ENCODE measurements at regions not wholly inside any gene's neighbourhood (a gene's known extent, or its start where the extent isn't known, plus 50 kb on each side); places are given as distances from the start of the nearest gene placed in this dataset.

DNA sequence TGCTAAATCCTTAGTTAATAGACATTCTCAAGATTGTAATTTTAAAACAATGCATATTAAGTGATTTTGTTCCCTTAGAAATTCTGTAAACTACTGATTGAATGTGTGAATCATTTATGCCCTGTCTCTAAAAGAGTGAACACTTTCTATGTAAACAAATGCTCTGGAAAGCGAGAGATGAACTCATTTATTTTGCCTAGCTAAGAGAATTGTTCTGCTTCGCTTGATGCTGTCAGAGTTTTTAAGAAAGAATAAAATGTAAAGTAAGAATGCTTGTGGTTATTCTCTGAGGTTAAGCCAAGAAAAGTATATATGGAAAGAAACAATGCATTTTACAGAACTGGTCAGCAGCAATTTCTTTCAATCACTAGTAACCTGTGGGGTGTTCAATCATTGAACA, 347.4 kb upstream of the NUDT12 start:
- no peaks in the 10 kb centered on the region for H3K36me3 Mint-ChIP-seq (ENCODE audit: low read depth)
- no peak overlapping the region for H3K4me3 Mint-ChIP-seq
- ATAC-seq, result no peak
- no peaks in the 10 kb centered on the region for H3K4me1 Mint-ChIP-seq
- H3K9me3 Mint-ChIP-seq (ENCODE audit: low read depth), result peaks cover 2% of the 10 kb centered on the region
- intact Hi-C loops (cut with DNase I, micrococcal nuclease), result no loop called here
- DNase-seq, result no peak
- H3K27ac Mint-ChIP-seq, result no peak overlapping the region
- no peaks in the 10 kb centered on the region for H3K27me3 Mint-ChIP-seq
- POLR2A ChIA-PET, result interaction anchor here (0.6 kb wide), 1 partner anchor 18 kb away, joined by 8 read pairs; no protein-coding TSS in a partner anchor
- CTCF ChIA-PET, result no interaction called here

DNA sequence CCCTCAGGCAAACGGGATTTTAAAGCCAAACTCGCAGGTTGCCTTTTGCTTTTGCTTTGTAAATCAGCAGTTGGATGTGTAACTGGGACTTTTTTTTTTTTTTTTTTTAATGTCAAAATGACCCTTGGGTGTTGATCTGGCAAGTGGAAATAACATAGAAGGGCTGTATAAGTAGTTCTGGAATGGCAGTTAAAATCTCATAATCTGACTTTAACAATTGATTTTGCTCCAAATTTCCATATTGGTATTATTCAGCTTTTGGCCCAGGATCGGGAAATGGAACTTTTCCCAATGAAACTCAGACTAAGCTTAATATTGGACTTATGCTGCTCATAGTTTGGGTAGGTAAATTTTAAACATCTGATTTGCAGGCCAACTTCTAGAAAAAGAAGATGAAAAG, 346.8 kb upstream of the NUDT12 start:
- H3K4me3 Mint-ChIP-seq, result no peak overlapping the region
- peaks cover 4% of the 10 kb centered on the region for H3K9me3 Mint-ChIP-seq (ENCODE audit: low read depth)
- ChIA-PET POLR2A (no interaction called here), CTCF (no interaction called here)
- no peak overlapping the region for H3K27ac Mint-ChIP-seq
- DNase-seq, result no peak
- no peak for ATAC-seq
- intact Hi-C loops (cut with DNase I, micrococcal nuclease), result no loop called here
- no peaks in the 10 kb centered on the region for H3K36me3 Mint-ChIP-seq (ENCODE audit: low read depth)
- no peaks in the 10 kb centered on the region for H3K4me1 Mint-ChIP-seq
- H3K27me3 Mint-ChIP-seq, result no peaks in the 10 kb centered on the region

DNA sequence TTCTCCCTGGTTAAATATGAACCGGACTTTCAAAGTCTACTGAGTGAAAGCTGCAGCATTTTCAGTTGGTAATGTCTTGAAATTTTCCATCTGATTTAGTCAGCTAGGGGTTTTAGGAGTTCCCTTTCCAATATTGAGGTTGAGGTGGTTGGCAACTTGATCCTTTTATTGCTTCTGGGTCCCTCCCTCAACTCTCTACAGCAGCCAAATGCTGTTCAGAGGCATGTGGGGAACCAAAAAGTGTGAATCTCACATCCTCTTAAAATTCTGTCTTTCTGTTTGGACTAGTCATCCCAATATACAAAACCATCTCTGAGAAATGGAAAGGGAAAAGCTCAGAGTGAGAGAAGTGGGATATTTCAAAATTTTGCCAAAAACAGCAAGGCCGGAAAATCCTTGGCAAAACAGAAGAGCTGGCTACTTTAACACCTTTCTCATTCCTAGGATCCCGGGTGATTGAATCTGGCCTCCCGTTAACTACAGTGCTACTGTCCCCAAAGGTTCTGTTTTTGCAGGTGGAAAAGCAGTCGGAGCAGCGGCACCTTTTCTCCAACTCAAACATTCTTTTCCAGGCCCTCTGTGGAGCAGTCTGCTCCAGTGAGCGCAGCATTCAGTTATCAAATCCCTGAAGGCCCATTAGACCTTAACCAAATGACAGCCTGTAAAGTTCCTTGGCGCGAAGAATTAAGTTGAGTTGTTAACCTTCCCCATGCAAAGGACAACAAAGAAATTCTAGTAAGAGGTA, 345.9 kb upstream of the NUDT12 start:
- Mint-ChIP-seq H3K36me3 (ENCODE audit: low read depth) (no peaks in the 10 kb centered on the region), H3K4me1 (no peaks in the 10 kb centered on the region), H3K9me3 (ENCODE audit: low read depth) (peaks cover 4% of the 10 kb centered on the region), H3K27ac (no peak overlapping the region), H3K4me3 (no peak overlapping the region), H3K27me3 (no peaks in the 10 kb centered on the region)
- DNase-seq (no peak), ATAC-seq (no peak)
- ChIA-PET CTCF (no interaction called here), POLR2A (no interaction called here)
- intact Hi-C loops (cut with DNase I, micrococcal nuclease), result no loop called here

DNA sequence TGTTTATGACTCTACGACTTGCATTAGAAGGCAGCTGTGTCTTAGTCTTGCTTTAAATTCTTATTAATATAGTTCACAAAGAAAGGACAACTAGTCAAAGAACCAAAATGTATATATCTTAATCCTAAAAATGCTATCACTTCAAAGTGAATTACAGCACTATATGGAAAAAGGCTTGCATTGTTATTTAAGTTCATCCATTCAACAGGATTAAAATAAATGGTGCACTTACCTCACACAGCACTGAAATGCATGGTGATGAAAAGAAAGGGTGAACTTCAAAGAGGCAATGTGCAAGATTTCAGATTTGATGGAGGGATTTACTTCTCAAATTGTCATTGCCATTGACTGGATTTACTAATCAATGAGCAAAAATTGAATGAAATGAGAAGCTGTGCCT, 344.4 kb upstream of the NUDT12 start:
- Mint-ChIP-seq H3K4me1 (no peaks in the 10 kb centered on the region), H3K27me3 (no peaks in the 10 kb centered on the region), H3K27ac (no peak overlapping the region), H3K36me3 (ENCODE audit: low read depth) (no peaks in the 10 kb centered on the region), H3K4me3 (no peak overlapping the region), H3K9me3 (ENCODE audit: low read depth) (peaks cover 4% of the 10 kb centered on the region)
- intact Hi-C loops (cut with DNase I, micrococcal nuclease), result no loop called here
- ATAC-seq (no peak), DNase-seq (no peak)
- POLR2A ChIA-PET, result no interaction called here
- CTCF ChIA-PET, result no interaction called here

DNA sequence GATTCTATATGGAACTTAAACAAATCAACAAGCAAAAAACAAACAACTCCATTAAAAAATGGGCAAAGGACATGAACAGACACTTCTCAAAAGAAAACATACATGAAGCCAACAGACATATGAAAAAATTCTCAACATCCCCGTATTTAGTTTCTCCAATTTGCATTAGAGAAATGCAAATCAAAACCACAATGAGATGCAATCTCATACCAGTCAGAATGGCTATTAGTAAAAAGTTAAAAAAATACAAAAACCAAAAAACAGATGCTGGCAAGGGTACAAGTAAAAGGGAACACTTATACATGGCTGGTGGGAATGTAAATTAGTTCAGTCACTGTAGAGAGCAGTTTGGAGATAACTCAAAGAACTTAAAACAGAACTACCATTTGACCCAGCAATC, 342.1 kb upstream of the NUDT12 start:
- Mint-ChIP-seq H3K36me3 (ENCODE audit: low read depth) (no peaks in the 10 kb centered on the region), H3K9me3 (ENCODE audit: low read depth) (peaks cover 9% of the 10 kb centered on the region), H3K4me3 (no peak overlapping the region), H3K27me3 (no peaks in the 10 kb centered on the region), H3K4me1 (no peaks in the 10 kb centered on the region), H3K27ac (no peak overlapping the region)
- no peak for DNase-seq
- ChIA-PET CTCF (no interaction called here), POLR2A (no interaction called here)
- intact Hi-C loops (cut with DNase I, micrococcal nuclease), result no loop called here
- ATAC-seq, result no peak

GRCh38 chr5:103902893-103903292, 340.3 kb upstream of the NUDT12 start:
- H3K27me3 Mint-ChIP-seq, result no peaks in the 10 kb centered on the region
- H3K4me1 Mint-ChIP-seq, result no peaks in the 10 kb centered on the region
- H3K27ac Mint-ChIP-seq, result no peak overlapping the region
- H3K36me3 Mint-ChIP-seq (ENCODE audit: low read depth), result no peaks in the 10 kb centered on the region
- ChIA-PET POLR2A (no interaction called here), CTCF (no interaction called here)
- DNase-seq (no peak), ATAC-seq (no peak)
- intact Hi-C loops (cut with DNase I, micrococcal nuclease), result no loop called here
- no peak overlapping the region for H3K4me3 Mint-ChIP-seq
- H3K9me3 Mint-ChIP-seq (ENCODE audit: low read depth), result peaks cover 9% of the 10 kb centered on the region

GRCh38 chr5:103901885-103902284, 339.3 kb upstream of the NUDT12 start:
- Mint-ChIP-seq H3K9me3 (ENCODE audit: low read depth) (peaks cover 9% of the 10 kb centered on the region), H3K4me3 (no peak overlapping the region), H3K36me3 (ENCODE audit: low read depth) (no peaks in the 10 kb centered on the region), H3K27ac (no peak overlapping the region), H3K27me3 (no peaks in the 10 kb centered on the region), H3K4me1 (no peaks in the 10 kb centered on the region)
- POLR2A ChIA-PET, result no interaction called here
- CTCF ChIA-PET, result no interaction called here
- intact Hi-C loops (cut with DNase I, micrococcal nuclease), result no loop called here
- DNase-seq (no peak), ATAC-seq (no peak)

DNA sequence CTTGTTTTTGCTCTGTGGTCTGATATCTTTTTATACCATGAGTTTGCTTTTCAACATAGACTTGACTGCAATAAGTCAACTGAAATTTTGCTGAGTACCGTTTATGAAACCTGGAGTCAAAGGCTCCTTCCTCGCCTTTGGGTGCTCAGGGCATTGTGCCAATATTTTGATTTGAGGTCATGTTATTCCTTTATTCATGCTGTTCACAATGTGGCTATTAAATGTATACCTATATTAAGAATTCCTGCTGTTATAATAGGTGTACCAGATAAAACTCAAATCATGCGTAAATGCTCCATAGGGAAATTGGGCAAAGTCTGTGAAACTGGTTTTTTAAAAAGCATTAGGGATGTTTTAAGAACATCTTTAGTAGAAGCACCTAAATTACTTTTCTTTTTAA, 334.0 kb upstream of the NUDT12 start:
- intact Hi-C loops (cut with DNase I, micrococcal nuclease), result no loop called here
- Mint-ChIP-seq H3K4me3 (no peak overlapping the region), H3K36me3 (ENCODE audit: low read depth) (no peaks in the 10 kb centered on the region), H3K9me3 (ENCODE audit: low read depth) (peaks cover 5% of the 10 kb centered on the region), H3K4me1 (no peaks in the 10 kb centered on the region), H3K27me3 (no peaks in the 10 kb centered on the region), H3K27ac (no peak overlapping the region)
- no peak for ATAC-seq
- DNase-seq, result no peak
- CTCF ChIA-PET, result no interaction called here
- POLR2A ChIA-PET, result no interaction called here

- DNase-seq (no peak), ATAC-seq (no peak)
- ChIA-PET POLR2A (no interaction called here), CTCF (no interaction called here)
- intact Hi-C loops (cut with DNase I, micrococcal nuclease), result no loop called here
- no peak overlapping the region for H3K27ac Mint-ChIP-seq
- no peaks in the 10 kb centered on the region for H3K36me3 Mint-ChIP-seq (ENCODE audit: low read depth)
- no peak overlapping the region for H3K4me3 Mint-ChIP-seq
- H3K4me1 Mint-ChIP-seq, result no peaks in the 10 kb centered on the region
- no peaks in the 10 kb centered on the region for H3K9me3 Mint-ChIP-seq (ENCODE audit: low read depth)
- H3K27me3 Mint-ChIP-seq, result no peaks in the 10 kb centered on the region
Observed at GRCh38 chr5:103895738-103896137, 333.1 kb upstream of the NUDT12 start.

GRCh38 chr5:103894882-103895281, 332.3 kb upstream of the NUDT12 start:
- Mint-ChIP-seq H3K36me3 (ENCODE audit: low read depth) (no peaks in the 10 kb centered on the region), H3K4me3 (no peak overlapping the region), H3K9me3 (ENCODE audit: low read depth) (no peaks in the 10 kb centered on the region), H3K4me1 (no peaks in the 10 kb centered on the region), H3K27ac (no peak overlapping the region), H3K27me3 (no peaks in the 10 kb centered on the region)
- no peak for DNase-seq
- intact Hi-C loops (cut with DNase I, micrococcal nuclease), result no loop called here
- ChIA-PET POLR2A (no interaction called here), CTCF (no interaction called here)
- ATAC-seq, result no peak

- no peak for DNase-seq
- intact Hi-C loops (cut with DNase I, micrococcal nuclease), result no loop called here
- H3K36me3 Mint-ChIP-seq (ENCODE audit: low read depth), result no peaks in the 10 kb centered on the region
Observed at GRCh38 chr5:103891151-103891550, 328.6 kb upstream of the NUDT12 start.

DNA sequence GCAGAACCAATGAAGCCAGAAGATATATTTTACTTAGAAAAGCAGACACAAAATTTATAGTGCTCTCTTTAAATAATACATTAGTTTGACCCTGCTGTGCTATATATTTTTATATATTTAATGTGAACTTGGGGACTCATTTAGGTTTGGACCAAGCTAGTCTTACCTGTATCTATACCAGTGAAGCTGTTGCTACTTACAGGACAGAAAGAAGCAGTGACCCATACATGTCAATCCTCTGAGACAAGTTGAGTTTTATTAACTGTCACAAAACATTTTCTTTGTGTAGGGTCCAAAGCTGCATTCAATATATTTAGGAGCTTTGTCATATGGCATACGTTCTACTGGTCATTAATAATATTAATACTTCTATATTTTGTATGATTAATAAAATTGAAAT, 327.7 kb upstream of the NUDT12 start:
- Mint-ChIP-seq H3K9me3 (ENCODE audit: low read depth) (no peaks in the 10 kb centered on the region), H3K27ac (no peak overlapping the region), H3K36me3 (ENCODE audit: low read depth) (no peaks in the 10 kb centered on the region), H3K4me1 (no peaks in the 10 kb centered on the region), H3K27me3 (no peaks in the 10 kb centered on the region), H3K4me3 (no peak overlapping the region)
- DNase-seq, result no peak
- intact Hi-C loops (cut with DNase I, micrococcal nuclease), result no loop called here
- POLR2A ChIA-PET, result no interaction called here
- ATAC-seq, result no peak
- CTCF ChIA-PET, result no interaction called here

More at GRCh38 chr5:103891151-103891550, 328.6 kb upstream of the NUDT12 start:
- no peak for ATAC-seq
- Mint-ChIP-seq H3K4me1 (no peaks in the 10 kb centered on the region), H3K4me3 (no peak overlapping the region), H3K27ac (no peak overlapping the region), H3K27me3 (no peaks in the 10 kb centered on the region), H3K9me3 (ENCODE audit: low read depth) (no peaks in the 10 kb centered on the region)
- POLR2A ChIA-PET, result no interaction called here
- CTCF ChIA-PET, result no interaction called here
